ENCODE measurements at regions not wholly inside any gene's neighbourhood (a gene's known extent, or its start where the extent isn't known, plus 50 kb on each side); places are given as distances from the start of the nearest gene placed in this dataset.

- no peak overlapping the region for H4K91ac ChIP-seq (ENCODE audit: low read depth, low read length)
- no CpG with 5 or more reads among the region's 2 CpGs for WGBS (ENCODE audit: extremely low coverage, insufficient coverage, insufficient read length)
- no peaks in the 10 kb centered on the region for H3K36me3 ChIP-seq (ENCODE audit: control insufficient read depth in 1 of 2, insufficient read depth in 2 of 2, low read length in 2 of 2)
- no peak overlapping the region for H3K4me3 ChIP-seq (ENCODE audit: low read depth, low read length)
- no peak overlapping the region for H2BK12ac ChIP-seq (ENCODE audit: low read length)
- H3K18ac ChIP-seq (ENCODE audit: low read length), result no peak overlapping the region
- no peak overlapping the region for H2BK5ac ChIP-seq (ENCODE audit: low read depth, low read length, poor library complexity)
- H3K9me3 ChIP-seq (ENCODE audit: insufficient read depth, low read depth, low read length), result no peaks in the 10 kb centered on the region
- no peak overlapping the region for H4K8ac ChIP-seq (ENCODE audit: low read depth, low read length)
- no peaks in the 10 kb centered on the region for H3K79me1 ChIP-seq (ENCODE audit: low read length)
- H3K27ac ChIP-seq (ENCODE audit: low read depth, low read length), result no peak overlapping the region
- H3K23ac ChIP-seq (ENCODE audit: low read length), result no peak overlapping the region
- H3K9ac ChIP-seq (ENCODE audit: low read length), result no peak overlapping the region
- no peak overlapping the region for H3K14ac ChIP-seq (ENCODE audit: low read length)
- H3K27me3 ChIP-seq (ENCODE audit: insufficient read depth, low read length), result no peaks in the 10 kb centered on the region
- no peaks in the 10 kb centered on the region for H3K4me1 ChIP-seq (ENCODE audit: control insufficient read depth in 1 of 2, insufficient read depth in 2 of 2, low read length in 2 of 2)
- H3K79me2 ChIP-seq (ENCODE audit: control insufficient read depth, insufficient read depth, low read length, poor library complexity), result no peaks in the 10 kb centered on the region
- H2BK120ac ChIP-seq (ENCODE audit: insufficient read depth, low read length, poor library complexity), result no peak overlapping the region
- no peak overlapping the region for H2AFZ ChIP-seq (ENCODE audit: insufficient read depth, low read length, poor library complexity)
- no peak overlapping the region for H3K4ac ChIP-seq (ENCODE audit: low read depth, low read length)
- no peak for DNase-seq
- no peak overlapping the region for H2AK5ac ChIP-seq (ENCODE audit: low read length)
- no peak overlapping the region for H4K12ac ChIP-seq (ENCODE audit: low read depth, low read length)
- H3K4me2 ChIP-seq (ENCODE audit: low read length), result no peak overlapping the region
Measured at GRCh38 chr3:177976866-177977265, 559.4 kb upstream of the KCNMB2 start.

DNA sequence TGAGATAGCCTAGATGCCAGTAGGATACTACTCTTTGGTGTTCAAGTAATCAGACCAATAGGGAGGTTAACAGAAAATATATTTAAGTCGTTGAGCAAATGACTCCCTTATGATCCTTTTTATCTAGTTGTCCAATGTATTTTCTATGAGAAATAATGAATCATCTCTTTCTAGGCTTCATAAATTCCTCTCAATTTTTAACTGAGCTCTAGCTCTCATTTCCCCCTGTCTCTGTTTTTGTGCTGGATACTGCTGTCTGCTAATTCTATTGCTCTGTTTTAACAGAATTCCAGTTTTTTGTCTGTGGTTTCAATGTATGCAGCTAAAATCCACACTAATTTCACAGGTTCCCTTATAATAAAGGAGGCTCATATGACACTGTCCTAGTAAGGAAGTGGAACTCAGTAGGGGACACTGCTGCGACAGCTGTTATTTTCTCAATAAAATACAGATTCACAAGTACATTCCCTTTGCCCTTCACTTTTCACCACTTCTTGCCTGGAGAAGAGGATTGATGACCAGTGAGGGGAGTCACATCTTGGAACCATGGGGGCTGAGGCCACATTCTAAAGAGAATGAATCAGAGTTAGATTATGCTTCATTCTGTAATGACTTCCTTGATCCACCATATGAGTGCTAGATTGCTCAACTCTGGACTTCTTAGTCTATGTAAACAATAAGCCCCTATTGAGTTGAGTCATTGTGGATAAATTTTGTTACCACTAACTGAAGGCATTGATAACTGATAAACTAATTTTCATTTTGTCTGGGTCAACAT lies 558.7 kb upstream of the KCNMB2 start:
- Histone ChIP-seq H2BK120ac (ENCODE audit: insufficient read depth, low read length, poor library complexity) (no peak overlapping the region), H3K79me2 (ENCODE audit: control insufficient read depth, insufficient read depth, low read length, poor library complexity) (no peaks in the 10 kb centered on the region), H3K36me3 (ENCODE audit: control insufficient read depth in 1 of 2, insufficient read depth in 2 of 2, low read length in 2 of 2) (no peaks in the 10 kb centered on the region), H3K9ac (ENCODE audit: low read length) (no peak overlapping the region), H3K4me3 (ENCODE audit: low read depth, low read length) (no peak overlapping the region), H3K4ac (ENCODE audit: low read depth, low read length) (no peak overlapping the region), H4K8ac (ENCODE audit: low read depth, low read length) (no peak overlapping the region), H3K23ac (ENCODE audit: low read length) (no peak overlapping the region), H4K91ac (ENCODE audit: low read depth, low read length) (no peak overlapping the region), H3K18ac (ENCODE audit: low read length) (no peak overlapping the region), H2AFZ (ENCODE audit: insufficient read depth, low read length, poor library complexity) (no peak overlapping the region), H2BK5ac (ENCODE audit: low read depth, low read length, poor library complexity) (no peak overlapping the region), H2BK12ac (ENCODE audit: low read length) (no peak overlapping the region), H3K79me1 (ENCODE audit: low read length) (no peaks in the 10 kb centered on the region), H2AK5ac (ENCODE audit: low read length) (no peak overlapping the region), H3K4me2 (ENCODE audit: low read length) (no peak overlapping the region), H3K27ac (ENCODE audit: low read depth, low read length) (no peak overlapping the region), H3K14ac (ENCODE audit: low read length) (no peak overlapping the region), H3K4me1 (ENCODE audit: control insufficient read depth in 1 of 2, insufficient read depth in 2 of 2, low read length in 2 of 2) (no peaks in the 10 kb centered on the region), H3K27me3 (ENCODE audit: insufficient read depth, low read length) (no peaks in the 10 kb centered on the region), H3K9me3 (ENCODE audit: insufficient read depth, low read depth, low read length) (no peaks in the 10 kb centered on the region), H4K12ac (ENCODE audit: low read depth, low read length) (no peak overlapping the region)
- peak in 1 of 2 donors; percentile 33 for DNase-seq
- WGBS (ENCODE audit: extremely low coverage, insufficient coverage, insufficient read length), result no CpG with 5 or more reads among the region's 2 CpGs

- H3K79me2 ChIP-seq (ENCODE audit: control insufficient read depth, insufficient read depth, low read length, poor library complexity), result no peaks in the 10 kb centered on the region
- no peaks in the 10 kb centered on the region for H3K36me3 ChIP-seq (ENCODE audit: control insufficient read depth in 1 of 2, insufficient read depth in 2 of 2, low read length in 2 of 2)
- H3K4ac ChIP-seq (ENCODE audit: low read depth, low read length), result no peak overlapping the region
- H2BK120ac ChIP-seq (ENCODE audit: insufficient read depth, low read length, poor library complexity), result no peak overlapping the region
- H3K9me3 ChIP-seq (ENCODE audit: insufficient read depth, low read depth, low read length), result no peaks in the 10 kb centered on the region
- no peak overlapping the region for H2BK5ac ChIP-seq (ENCODE audit: low read depth, low read length, poor library complexity)
- no peak overlapping the region for H4K8ac ChIP-seq (ENCODE audit: low read depth, low read length)
- no peak overlapping the region for H3K9ac ChIP-seq (ENCODE audit: low read length)
- no peak overlapping the region for H4K91ac ChIP-seq (ENCODE audit: low read depth, low read length)
- H3K4me2 ChIP-seq (ENCODE audit: low read length), result no peak overlapping the region
- no peak overlapping the region for H2BK12ac ChIP-seq (ENCODE audit: low read length)
- WGBS (ENCODE audit: extremely low coverage, insufficient coverage, insufficient read length), result no CpG with 5 or more reads among the region's 1 CpG
- H3K18ac ChIP-seq (ENCODE audit: low read length), result no peak overlapping the region
- no peak overlapping the region for H2AK5ac ChIP-seq (ENCODE audit: low read length)
- no peak overlapping the region for H3K4me3 ChIP-seq (ENCODE audit: low read depth, low read length)
- H3K27me3 ChIP-seq (ENCODE audit: insufficient read depth, low read length), result no peaks in the 10 kb centered on the region
- H4K12ac ChIP-seq (ENCODE audit: low read depth, low read length), result no peak overlapping the region
- no peak overlapping the region for H3K27ac ChIP-seq (ENCODE audit: low read depth, low read length)
- H3K79me1 ChIP-seq (ENCODE audit: low read length), result no peaks in the 10 kb centered on the region
- no peak for DNase-seq
- H2AFZ ChIP-seq (ENCODE audit: insufficient read depth, low read length, poor library complexity), result no peak overlapping the region
- no peak overlapping the region for H3K14ac ChIP-seq (ENCODE audit: low read length)
- H3K4me1 ChIP-seq (ENCODE audit: control insufficient read depth in 1 of 2, insufficient read depth in 2 of 2, low read length in 2 of 2), result no peaks in the 10 kb centered on the region
- no peak overlapping the region for H3K23ac ChIP-seq (ENCODE audit: low read length)
Measured at GRCh38 chr3:177978946-177979345, 557.3 kb upstream of the KCNMB2 start.

DNA sequence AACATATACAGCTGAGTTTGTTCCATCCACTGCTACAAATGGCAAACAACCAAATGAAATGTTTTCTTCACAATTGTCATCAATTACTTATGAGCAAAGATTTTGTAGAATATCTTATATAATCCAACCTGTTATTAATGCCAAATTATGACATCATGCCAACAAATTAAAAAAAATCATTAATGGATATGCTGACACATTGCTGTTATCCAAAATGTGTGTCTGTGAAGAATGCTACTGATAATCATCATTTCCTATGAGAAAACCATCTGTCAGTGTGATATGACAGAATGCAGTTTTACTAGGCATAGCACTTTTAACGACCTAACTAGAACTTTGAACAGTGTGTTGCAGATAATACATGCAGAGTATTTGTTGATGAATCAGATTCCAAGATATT lies 556.5 kb upstream of the KCNMB2 start:
- no peak overlapping the region for H2BK5ac ChIP-seq (ENCODE audit: low read depth, low read length, poor library complexity)
- H4K8ac ChIP-seq (ENCODE audit: low read depth, low read length), result no peak overlapping the region
- DNase-seq, result no peak
- no CpG with 5 or more reads among the region's 1 CpG for WGBS (ENCODE audit: extremely low coverage, insufficient coverage, insufficient read length)
- no peaks in the 10 kb centered on the region for H3K4me1 ChIP-seq (ENCODE audit: control insufficient read depth in 1 of 2, insufficient read depth in 2 of 2, low read length in 2 of 2)
- H3K18ac ChIP-seq (ENCODE audit: low read length), result no peak overlapping the region
- no peak overlapping the region for H2BK12ac ChIP-seq (ENCODE audit: low read length)
- H3K79me2 ChIP-seq (ENCODE audit: control insufficient read depth, insufficient read depth, low read length, poor library complexity), result no peaks in the 10 kb centered on the region
- H3K36me3 ChIP-seq (ENCODE audit: control insufficient read depth in 1 of 2, insufficient read depth in 2 of 2, low read length in 2 of 2), result no peaks in the 10 kb centered on the region
- no peak overlapping the region for H3K4me3 ChIP-seq (ENCODE audit: low read depth, low read length)
- no peak overlapping the region for H3K9ac ChIP-seq (ENCODE audit: low read length)
- H2AK5ac ChIP-seq (ENCODE audit: low read length), result no peak overlapping the region
- H2BK120ac ChIP-seq (ENCODE audit: insufficient read depth, low read length, poor library complexity), result no peak overlapping the region
- H2AFZ ChIP-seq (ENCODE audit: insufficient read depth, low read length, poor library complexity), result no peak overlapping the region
- H3K14ac ChIP-seq (ENCODE audit: low read length), result no peak overlapping the region
- H3K79me1 ChIP-seq (ENCODE audit: low read length), result no peaks in the 10 kb centered on the region
- H4K91ac ChIP-seq (ENCODE audit: low read depth, low read length), result no peak overlapping the region
- H3K4me2 ChIP-seq (ENCODE audit: low read length), result no peak overlapping the region
- H3K9me3 ChIP-seq (ENCODE audit: insufficient read depth, low read depth, low read length), result no peaks in the 10 kb centered on the region
- no peak overlapping the region for H3K4ac ChIP-seq (ENCODE audit: low read depth, low read length)
- H3K27ac ChIP-seq (ENCODE audit: low read depth, low read length), result no peak overlapping the region
- H3K27me3 ChIP-seq (ENCODE audit: insufficient read depth, low read length), result no peaks in the 10 kb centered on the region
- no peak overlapping the region for H3K23ac ChIP-seq (ENCODE audit: low read length)
- no peak overlapping the region for H4K12ac ChIP-seq (ENCODE audit: low read depth, low read length)

Data from trophoblast cell (in vitro differentiated cells and primary cell).